ENCODE measurements at regions not wholly inside any gene's neighbourhood (a gene's known extent, or its start where the extent isn't known, plus 50 kb on each side); places are given as distances from the start of the nearest gene placed in this dataset.

- no peak overlapping the region for H3K4me3 Mint-ChIP-seq (ENCODE audit: low read depth, unreplicated experiment)
- intact Hi-C loops (cut with micrococcal nuclease; ENCODE audit: unreplicated experiment) = no loop called here
- H3K27me3 Mint-ChIP-seq (ENCODE audit: unreplicated experiment) = no peaks in the 10 kb centered on the region
- no peak overlapping the region for H3K27ac Mint-ChIP-seq (ENCODE audit: unreplicated experiment)
- no peaks in the 10 kb centered on the region for H3K4me1 Mint-ChIP-seq (ENCODE audit: low read depth, unreplicated experiment)
- no peak for TF ChIP-seq CTCF (IDR thresholded peaks at IDR 0.05; ENCODE audit: unreplicated experiment)
- H3K36me3 Mint-ChIP-seq (ENCODE audit: insufficient read depth, unreplicated experiment) = no peaks in the 10 kb centered on the region
- CTCF ChIA-PET = no interaction called here
- BruUV-seq (replicated peaks) = no TSS peak
- no peak for DNase-seq
- peaks cover 3% of the 10 kb centered on the region for H3K9me3 Mint-ChIP-seq (ENCODE audit: low read depth, unreplicated experiment)
Observed at GRCh38 chr15:95584088-95584487, 746.4 kb upstream of the NR2F2 start.

GRCh38 chr15:95588056-95588455 lies 742.4 kb upstream of the NR2F2 start:
- no peak for TF ChIP-seq CTCF (IDR thresholded peaks at IDR 0.05; ENCODE audit: unreplicated experiment)
- H3K9me3 Mint-ChIP-seq (ENCODE audit: low read depth, unreplicated experiment) = peaks cover 3% of the 10 kb centered on the region
- intact Hi-C loops (cut with micrococcal nuclease; ENCODE audit: unreplicated experiment) = no loop called here
- H3K4me1 Mint-ChIP-seq (ENCODE audit: low read depth, unreplicated experiment) = no peaks in the 10 kb centered on the region
- DNase-seq = no peak
- H3K27me3 Mint-ChIP-seq (ENCODE audit: unreplicated experiment) = no peaks in the 10 kb centered on the region
- no peak overlapping the region for H3K4me3 Mint-ChIP-seq (ENCODE audit: low read depth, unreplicated experiment)
- no peaks in the 10 kb centered on the region for H3K36me3 Mint-ChIP-seq (ENCODE audit: insufficient read depth, unreplicated experiment)
- no TSS peak for BruUV-seq (replicated peaks)
- CTCF ChIA-PET = no interaction called here
- no peak overlapping the region for H3K27ac Mint-ChIP-seq (ENCODE audit: unreplicated experiment)

- intact Hi-C loops (cut with micrococcal nuclease; ENCODE audit: unreplicated experiment) = no loop called here
- H3K27me3 Mint-ChIP-seq (ENCODE audit: unreplicated experiment) = no peaks in the 10 kb centered on the region
- BruUV-seq (replicated peaks) = no TSS peak
- no peak overlapping the region for H3K27ac Mint-ChIP-seq (ENCODE audit: unreplicated experiment)
- no peaks in the 10 kb centered on the region for H3K9me3 Mint-ChIP-seq (ENCODE audit: low read depth, unreplicated experiment)
- CTCF ChIA-PET = no interaction called here
- no peaks in the 10 kb centered on the region for H3K4me1 Mint-ChIP-seq (ENCODE audit: low read depth, unreplicated experiment)
- DNase-seq = no peak
- TF ChIP-seq CTCF (IDR thresholded peaks at IDR 0.05; ENCODE audit: unreplicated experiment) = no peak
- no peaks in the 10 kb centered on the region for H3K36me3 Mint-ChIP-seq (ENCODE audit: insufficient read depth, unreplicated experiment)
- no peak overlapping the region for H3K4me3 Mint-ChIP-seq (ENCODE audit: low read depth, unreplicated experiment)
Observed at GRCh38 chr15:95590533-95591044, 739.9 kb upstream of the NR2F2 start.

GRCh38 chr15:95591270-95591669 lies 739.2 kb upstream of the NR2F2 start:
- no peak for TF ChIP-seq CTCF (IDR thresholded peaks at IDR 0.05; ENCODE audit: unreplicated experiment)
- intact Hi-C loops (cut with micrococcal nuclease; ENCODE audit: unreplicated experiment) = no loop called here
- CTCF ChIA-PET = no interaction called here
- H3K27ac Mint-ChIP-seq (ENCODE audit: unreplicated experiment) = no peak overlapping the region
- H3K4me3 Mint-ChIP-seq (ENCODE audit: low read depth, unreplicated experiment) = no peak overlapping the region
- no peak for DNase-seq
- no TSS peak for BruUV-seq (replicated peaks)
- no peaks in the 10 kb centered on the region for H3K9me3 Mint-ChIP-seq (ENCODE audit: low read depth, unreplicated experiment)
- H3K36me3 Mint-ChIP-seq (ENCODE audit: insufficient read depth, unreplicated experiment) = no peaks in the 10 kb centered on the region
- H3K27me3 Mint-ChIP-seq (ENCODE audit: unreplicated experiment) = no peaks in the 10 kb centered on the region
- H3K4me1 Mint-ChIP-seq (ENCODE audit: low read depth, unreplicated experiment) = no peaks in the 10 kb centered on the region

Data from Calu3 (cell line).